UCSD-AML1 (cell line): ENCODE measurements at regions not wholly inside any gene's neighbourhood (a gene's known extent, or its start where the extent isn't known, plus 50 kb on each side); places are given as distances from the start of the nearest gene placed in this dataset.
"Not testable (repeated sequence)": the region's sequence is repeated elsewhere in the genome, so short reads cannot be mapped to it uniquely, and the experiment has no call there.

Experiments used
- DNase-seq: peaks from one replicate; lab custom pipeline; 2025; ENCODE audit not compliant: unreplicated experiment; lab: John Stamatoyannopoulos, UW

- DNase-seq, result no peak
Measured at GRCh38 chr11:69205743-69206612, 50.2 kb downstream of the SMIM38 start.

GRCh38 chr11:69206613-69206965 lies 50.9 kb downstream of the SMIM38 start:
- DNase-seq, result not testable (repeated sequence)

GRCh38 chr11:69207165-69207889 lies 51.6 kb downstream of the SMIM38 start:
- DNase-seq, result no peak

GRCh38 chr11:69208190-69209037 lies 52.7 kb downstream of the SMIM38 start:
- no peak for DNase-seq

GRCh38 chr11:69209038-69209350 lies 53.3 kb downstream of the SMIM38 start:
- DNase-seq, result no peak

GRCh38 chr11:69209421-69210309 lies 53.9 kb downstream of the SMIM38 start:
- no peak for DNase-seq

- DNase-seq, result peak; percentile 20
Measured at GRCh38 chr11:69210310-69211035, 54.7 kb downstream of the SMIM38 start.

- DNase-seq, result no peak
Measured at GRCh38 chr11:69211540-69211919, 55.8 kb downstream of the SMIM38 start.

GRCh38 chr11:69211920-69212797 lies 56.4 kb downstream of the SMIM38 start:
- DNase-seq, result no peak

- DNase-seq, result no peak
Measured at GRCh38 chr11:69212798-69213110, 57.0 kb downstream of the SMIM38 start.

GRCh38 chr11:69213316-69213715 lies 57.6 kb downstream of the SMIM38 start:
- no peak for DNase-seq

GRCh38 chr11:69213964-69214363 lies 58.2 kb downstream of the SMIM38 start:
- DNase-seq, result no peak

- DNase-seq, result no peak
Measured at GRCh38 chr11:69215216-69215615, 59.5 kb downstream of the SMIM38 start.

GRCh38 chr11:69215784-69216415 lies 60.2 kb downstream of the SMIM38 start:
- DNase-seq, result no peak

- no peak for DNase-seq
Measured at GRCh38 chr11:69216647-69217051, 60.9 kb downstream of the SMIM38 start.

- DNase-seq, result no peak
Measured at GRCh38 chr11:69217276-69218105, 61.8 kb downstream of the SMIM38 start.

GRCh38 chr11:69218271-69218682 lies 62.5 kb downstream of the SMIM38 start:
- DNase-seq, result no peak
